Activated CD4-positive, alpha-beta T cell treated with anti-CD3 and anti-CD28 coated beads, Interleukin-2, amount 10 ng/mL, durations not matched to agents 7 days and 5 days (primary cell): ENCODE measurements at regions not wholly inside any gene's neighbourhood (a gene's known extent, or its start where the extent isn't known, plus 50 kb on each side); places are given as distances from the start of the nearest gene placed in this dataset. TPM values are rescaled to one million over a fixed set of nuclear protein-coding genes. Genes with fewer than 3 reads are reported as not detected.

Experiments used
- microRNA-seq: library from miRNA; unstranded; fragments of <30 nt; microRNA quantifications from one replicate; pipeline ENCODE4 v1.2.0, GENCODE V29; 2021; ENCODE audit warnings: borderline microRNAs expressed, borderline replicate concordance

Small RNA genes in the stretch of these regions (microRNA-seq; reads per million reads assigned to microRNA genes)
- gene MIR548A1: not detected
